Psoas muscle (tissue), 7 donors: ENCODE measurements at regions not wholly inside any gene's neighbourhood (a gene's known extent, or its start where the extent isn't known, plus 50 kb on each side); places are given as distances from the start of the nearest gene placed in this dataset.

Source experiments
- ATAC-seq, 4 donors: fragments of 200-7000 bp; cut with Tn5 transposase; one replicate each; pipeline ENCODE4 v1.9.1; 2020; ENCODE audit warnings: moderate library complexity in 3 of 4, mild to moderate bottlenecking in 2 of 4
- DNase-seq, 2 donors: peaks; one replicate each; pipeline ENCODE4 v3.0.0-alpha.2; 2020
- H3K27ac ChIP-seq: fragments of 200-600 bp; one replicate; pipeline ENCODE4 v1.8.0; 2022
- H3K27me3 ChIP-seq, 3 donors: fragments of 200-600 bp in 1 of 3; one replicate each; pipeline versions ENCODE4 v1.6.1 to v1.8.0; 2013 to 2022; ENCODE audit warnings: low read length in 2 of 3, mild to moderate bottlenecking in 2 of 3, moderate library complexity in 1 of 3; ENCODE audit not compliant: insufficient read depth in 3 of 3
- H3K36me3 ChIP-seq, 2 donors: fragments of 200-600 bp in 1 of 2; one replicate each; pipeline versions ENCODE4 v1.6.1 to v1.8.0; 2013 to 2022; ENCODE audit warnings: low read depth in 1 of 2, mild to moderate bottlenecking in 1 of 2, moderate library complexity in 1 of 2; ENCODE audit not compliant: insufficient read depth in 1 of 2
- H3K4me1 ChIP-seq: fragments of 200-600 bp; one replicate; pipeline ENCODE4 v1.8.0; 2022
- H3K4me3 ChIP-seq: fragments of 200-600 bp; one replicate; pipeline ENCODE4 v1.8.0; 2022; ENCODE audit warnings: mild to moderate bottlenecking
- H3K9me3 ChIP-seq: fragments of 200-600 bp; one replicate; pipeline ENCODE4 v1.8.0; 2022
- WGBS, 3 donors: extraction: QIAGEN DNeasy Blood & Tissue Kit; methylation state at CpG; one replicate each; pipeline versions ENCODE4 v1.1.6 to v1.1.7; 2013; 5-methylcytosine and 5-hydroxymethylcytosine counted together
- intact Hi-C, 2 donors: fragments of 100-400 bp; cut with DNase I; formaldehyde crosslinking; loops; one replicate each; pipeline versions ENCODE4 v1.11.0 to v1.14.2; 2022
- TF ChIP-seq, protein P1 (sequence below): fragments of 200-600 bp; IDR thresholded peaks from one replicate; pipeline ENCODE4 v1.8.0; 2022; ENCODE audit warnings: antibody characterized with exemption
- donor health status: healthy with polysubstance abuse.
- donor health status: DM: no; HTN: no; CAD: no; lungs with moderate emphysema.
- donor health status: Bipolar disorder and iron deficiency.
- donor health status: healthy.
- donor health status: DM: yes; HTN: yes; CAD: no.
- donor health status: DM: no; HTN: no; CAD: no.
- donor health status: DM: yes; HTN: yes; CAD: no.

DNA sequence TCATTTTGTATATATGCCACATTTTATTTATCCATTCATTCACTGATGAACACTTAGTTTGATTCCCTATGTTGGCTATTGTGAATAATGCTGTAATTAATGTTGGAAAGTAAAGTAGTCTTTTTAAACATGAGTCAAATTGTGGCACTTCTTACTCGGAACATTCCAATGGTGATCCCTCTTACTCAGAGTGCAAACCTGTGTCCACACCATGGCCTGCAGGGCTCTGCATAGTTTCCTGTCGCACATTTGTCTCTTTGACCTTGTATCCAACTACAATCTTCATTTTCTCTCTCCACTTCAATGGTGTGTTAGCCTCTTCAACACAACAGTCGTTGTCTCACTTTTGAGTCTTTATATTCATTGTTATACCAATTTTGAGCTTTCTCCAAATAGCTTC lies 98.1 kb upstream of the PAPPA start:
- 71 to 82% (median 71%) methylated on average over 3 of the region's 3 CpGs for WGBS, 3 donors
- no peaks in the 10 kb centered on the region for H3K9me3 ChIP-seq
- no peaks in the 10 kb centered on the region for H3K27me3 ChIP-seq
- TF ChIP-seq, protein P1, sequence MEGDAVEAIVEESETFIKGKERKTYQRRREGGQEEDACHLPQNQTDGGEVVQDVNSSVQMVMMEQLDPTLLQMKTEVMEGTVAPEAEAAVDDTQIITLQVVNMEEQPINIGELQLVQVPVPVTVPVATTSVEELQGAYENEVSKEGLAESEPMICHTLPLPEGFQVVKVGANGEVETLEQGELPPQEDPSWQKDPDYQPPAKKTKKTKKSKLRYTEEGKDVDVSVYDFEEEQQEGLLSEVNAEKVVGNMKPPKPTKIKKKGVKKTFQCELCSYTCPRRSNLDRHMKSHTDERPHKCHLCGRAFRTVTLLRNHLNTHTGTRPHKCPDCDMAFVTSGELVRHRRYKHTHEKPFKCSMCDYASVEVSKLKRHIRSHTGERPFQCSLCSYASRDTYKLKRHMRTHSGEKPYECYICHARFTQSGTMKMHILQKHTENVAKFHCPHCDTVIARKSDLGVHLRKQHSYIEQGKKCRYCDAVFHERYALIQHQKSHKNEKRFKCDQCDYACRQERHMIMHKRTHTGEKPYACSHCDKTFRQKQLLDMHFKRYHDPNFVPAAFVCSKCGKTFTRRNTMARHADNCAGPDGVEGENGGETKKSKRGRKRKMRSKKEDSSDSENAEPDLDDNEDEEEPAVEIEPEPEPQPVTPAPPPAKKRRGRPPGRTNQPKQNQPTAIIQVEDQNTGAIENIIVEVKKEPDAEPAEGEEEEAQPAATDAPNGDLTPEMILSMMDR, result no peak
- intact Hi-C loops, result no loop called here
- no peaks in the 10 kb centered on the region for H3K36me3 ChIP-seq
- no peak for ATAC-seq
- DNase-seq, result no peak
- no peak overlapping the region for H3K4me3 ChIP-seq
- no peaks in the 10 kb centered on the region for H3K4me1 ChIP-seq
- no peak overlapping the region for H3K27ac ChIP-seq

DNA sequence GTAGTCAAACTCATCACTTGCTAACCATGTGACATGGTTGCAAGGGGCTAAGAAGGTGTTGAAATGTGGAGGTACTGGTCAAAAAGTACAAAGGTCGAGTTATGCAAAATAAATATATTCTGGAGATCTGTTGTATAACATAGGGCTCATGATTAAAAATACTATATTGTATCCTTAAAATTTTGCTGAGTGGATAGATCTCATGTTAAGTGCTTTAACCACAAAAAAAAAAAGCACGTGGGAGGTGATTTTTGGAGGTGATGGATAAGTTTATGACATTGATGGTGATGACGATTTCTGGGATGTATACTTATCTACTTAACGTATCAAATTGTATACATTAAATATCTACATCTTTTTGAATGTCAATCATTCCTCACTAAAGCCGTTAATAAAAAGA lies 96.2 kb upstream of the PAPPA start:
- ATAC-seq (no peak), DNase-seq (no peak)
- Histone ChIP-seq H3K4me1 (no peaks in the 10 kb centered on the region), H3K4me3 (no peak overlapping the region), H3K27ac (no peak overlapping the region), H3K36me3 (no peaks in the 10 kb centered on the region), H3K27me3 (no peaks in the 10 kb centered on the region), H3K9me3 (no peaks in the 10 kb centered on the region)
- TF ChIP-seq, protein P1, result no peak
- 46 to 54% (median 53%) methylated on average over 5 of the region's 5 CpGs for WGBS, 3 donors
- intact Hi-C loops, result no loop called here

DNA sequence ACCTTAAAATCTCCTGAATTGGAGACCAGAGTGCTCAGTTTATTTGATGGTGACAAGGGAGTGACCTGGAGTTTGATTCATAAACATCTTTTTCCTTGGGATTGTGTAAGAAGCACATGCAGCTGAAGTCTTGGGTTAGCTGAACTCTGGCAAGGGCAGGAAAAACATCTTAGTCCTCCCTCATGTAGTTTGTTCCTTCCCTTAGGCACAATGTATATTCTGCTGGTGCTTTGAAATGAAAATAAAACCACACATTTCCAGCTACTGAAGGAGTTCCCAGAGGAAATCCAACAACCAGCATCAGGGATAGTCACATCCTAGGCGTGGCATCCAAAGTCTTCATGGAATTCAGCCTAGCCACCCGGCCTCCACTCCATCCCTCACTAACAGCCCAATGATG lies 95.2 kb upstream of the PAPPA start:
- Histone ChIP-seq H3K9me3 (no peaks in the 10 kb centered on the region), H3K4me1 (no peaks in the 10 kb centered on the region), H3K27ac (no peak overlapping the region), H3K27me3 (no peaks in the 10 kb centered on the region), H3K4me3 (no peak overlapping the region), H3K36me3 (no peaks in the 10 kb centered on the region)
- 71 to 93% (median 83%) methylated on average over 2 of the region's 2 CpGs for WGBS, 3 donors
- TF ChIP-seq, protein P1, result no peak
- ATAC-seq, result no peak
- intact Hi-C loops, result no loop called here
- no peak for DNase-seq

DNA sequence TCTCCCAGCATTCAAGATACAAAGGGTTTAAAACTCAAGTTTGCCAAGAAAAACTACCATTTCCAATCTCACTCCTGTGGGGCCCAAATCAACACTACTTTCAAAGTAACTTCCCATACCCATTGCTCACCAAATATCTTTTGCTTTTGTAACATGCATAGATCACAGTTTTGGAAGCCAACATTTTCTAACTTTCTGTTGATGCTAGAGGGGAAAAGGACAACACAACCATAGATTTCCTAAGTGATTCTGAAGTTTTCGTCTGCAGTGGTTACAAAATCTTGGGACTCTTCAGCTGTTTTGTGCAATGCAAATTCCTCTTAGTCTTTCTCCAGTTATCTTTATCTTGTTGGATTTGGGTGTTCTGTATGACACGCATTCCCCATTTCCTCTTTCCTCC lies 94.1 kb upstream of the PAPPA start:
- intact Hi-C loops, result no loop called here
- DNase-seq, result no peak
- ATAC-seq, result no peak
- Histone ChIP-seq H3K27ac (no peak overlapping the region), H3K36me3 (no peaks in the 10 kb centered on the region), H3K4me1 (no peaks in the 10 kb centered on the region), H3K9me3 (no peaks in the 10 kb centered on the region), H3K4me3 (no peak overlapping the region), H3K27me3 (no peaks in the 10 kb centered on the region)
- WGBS, 3 donors, result 88 to 89% (median 88%) methylated on average over 2 of the region's 2 CpGs
- TF ChIP-seq, protein P1, result no peak

DNA sequence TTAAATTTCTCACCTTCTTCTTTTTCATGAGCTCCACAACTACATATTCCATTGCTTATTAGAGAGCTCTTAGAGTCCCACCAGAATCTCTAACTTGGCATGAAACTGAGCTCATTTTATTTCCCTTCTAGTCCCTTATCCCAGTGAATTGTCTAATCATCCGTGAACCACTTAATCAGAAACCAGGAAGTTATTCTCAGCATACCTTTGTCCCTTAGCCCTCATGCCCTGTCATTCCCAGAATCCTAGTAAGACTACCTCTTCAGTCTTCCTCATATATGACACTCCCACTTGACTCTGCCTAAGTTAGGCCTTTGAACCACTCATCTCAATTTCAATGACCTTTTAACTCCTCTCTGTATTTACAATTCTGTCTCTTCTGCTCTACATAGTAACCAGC lies 93.0 kb upstream of the PAPPA start:
- WGBS, 3 donors, result 72 to 87% (median 82%) methylated on average over 1 of the region's 1 CpG
- Histone ChIP-seq H3K27ac (no peak overlapping the region), H3K36me3 (no peaks in the 10 kb centered on the region), H3K27me3 (no peaks in the 10 kb centered on the region), H3K4me3 (no peak overlapping the region), H3K9me3 (no peaks in the 10 kb centered on the region), H3K4me1 (no peaks in the 10 kb centered on the region)
- ATAC-seq, result no peak
- TF ChIP-seq, protein P1, result no peak
- intact Hi-C loops, result no loop called here
- DNase-seq, result no peak
